ENCODE measurements at regions not wholly inside any gene's neighbourhood (a gene's known extent, or its start where the extent isn't known, plus 50 kb on each side); places are given as distances from the start of the nearest gene placed in this dataset.

- FAIRE-seq: no peak
- DNase-seq (ENCODE audit: low spot score): no peak
Measured at GRCh38 chr5:161235569-161235968, 311.0 kb downstream of the GABRB2 start.

DNA sequence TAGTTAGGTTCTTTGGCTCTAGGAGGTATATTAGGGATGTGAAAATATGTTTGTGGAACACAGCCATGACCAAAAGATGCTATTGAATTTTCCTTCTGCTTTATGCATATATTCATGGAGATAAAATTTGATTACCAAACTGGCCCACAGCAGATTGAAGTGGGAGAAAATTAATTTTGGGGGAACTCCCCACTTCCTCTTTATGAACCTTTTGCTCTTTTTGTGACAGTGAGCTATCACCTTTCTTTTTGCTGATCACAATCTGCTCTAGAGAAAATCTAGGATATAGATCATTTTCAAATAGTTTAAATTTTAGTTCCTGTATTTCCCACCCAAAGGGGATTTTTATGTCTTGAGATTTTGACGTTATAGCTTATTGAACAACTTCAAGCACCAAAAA, 313.0 kb downstream of the GABRB2 start:
- FAIRE-seq (no peak), DNase-seq (ENCODE audit: low spot score) (no peak)

DNA sequence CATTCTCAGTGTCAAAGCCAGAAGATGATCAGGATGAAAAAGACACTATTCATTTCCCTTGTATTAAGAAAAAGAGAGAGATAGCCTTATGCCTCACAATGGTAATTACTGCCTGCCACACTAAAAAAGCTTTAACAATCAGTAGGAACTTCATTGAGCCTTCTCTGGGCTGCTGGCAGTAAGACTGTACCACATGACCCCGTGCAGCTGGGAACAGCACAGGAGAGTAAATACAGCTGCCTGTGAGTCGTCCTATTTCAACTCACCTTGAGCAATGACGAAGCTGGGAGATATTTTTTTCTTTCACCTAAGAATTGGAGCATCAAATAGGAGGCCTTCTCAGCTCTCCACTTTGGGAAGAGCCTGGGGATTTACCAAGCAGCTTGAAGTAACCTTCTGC, 316.3 kb downstream of the GABRB2 start:
- no peak for FAIRE-seq
- no peak for DNase-seq (ENCODE audit: low spot score)

DNA sequence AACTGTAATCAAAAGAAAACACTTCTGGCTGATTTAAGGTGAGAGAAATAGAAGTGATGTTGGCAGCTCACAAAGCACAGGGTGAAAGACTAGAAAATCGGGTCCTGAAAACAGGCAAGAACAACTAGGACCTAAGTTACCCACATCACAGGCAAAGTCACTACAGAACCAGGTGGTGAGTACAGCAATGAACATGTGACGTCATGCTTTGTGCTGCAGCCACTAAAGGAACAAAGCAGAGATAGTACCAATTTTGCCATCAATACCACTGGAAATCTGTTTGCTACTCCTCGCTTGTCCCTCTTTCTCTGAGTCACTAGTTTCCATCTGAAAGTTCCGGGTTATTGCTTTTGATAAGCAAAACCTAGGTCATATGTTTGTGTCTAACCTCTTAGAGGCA, 326.7 kb downstream of the GABRB2 start:
- FAIRE-seq: no peak
- no peak for DNase-seq (ENCODE audit: low spot score)

GRCh38 chr5:161216877-161217276, 329.6 kb downstream of the GABRB2 start:
- no peak for FAIRE-seq

GRCh38 chr5:161212123-161212712, 334.3 kb downstream of the GABRB2 start:
- no peak for DNase-seq (ENCODE audit: low spot score)
- FAIRE-seq: no peak

More at GRCh38 chr5:161216877-161217276, 329.6 kb downstream of the GABRB2 start:
- DNase-seq (ENCODE audit: low spot score): no peak

- no peak for DNase-seq (ENCODE audit: low spot score)
- FAIRE-seq: no peak
Measured at GRCh38 chr5:161201558-161201957, 345.0 kb downstream of the GABRB2 start.

- FAIRE-seq (no peak), DNase-seq (ENCODE audit: low spot score) (no peak)
Measured at GRCh38 chr5:161190778-161191177, 338.8 kb upstream of the ATP10B start.

DNA sequence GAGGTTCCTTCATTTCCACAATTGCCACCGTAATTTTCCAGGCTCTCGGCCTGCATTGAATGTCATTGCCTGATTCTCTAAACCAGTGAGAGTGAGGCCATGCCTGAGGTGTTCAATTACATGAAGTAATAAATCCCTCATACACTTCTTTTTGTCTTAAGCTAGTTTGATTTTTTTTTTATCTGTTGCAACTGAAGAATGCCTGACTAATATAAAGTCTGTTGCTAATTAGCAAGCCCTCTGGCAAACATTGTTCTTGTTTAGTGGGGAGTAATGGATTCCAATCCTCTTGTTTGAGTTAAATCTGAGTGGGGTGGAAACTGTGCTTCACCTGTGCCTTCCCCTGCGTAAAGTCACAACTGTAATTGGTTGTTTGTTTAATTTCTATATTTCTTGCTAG, 338.1 kb upstream of the ATP10B start:
- no peak for DNase-seq (ENCODE audit: low spot score)
- FAIRE-seq: no peak

DNA sequence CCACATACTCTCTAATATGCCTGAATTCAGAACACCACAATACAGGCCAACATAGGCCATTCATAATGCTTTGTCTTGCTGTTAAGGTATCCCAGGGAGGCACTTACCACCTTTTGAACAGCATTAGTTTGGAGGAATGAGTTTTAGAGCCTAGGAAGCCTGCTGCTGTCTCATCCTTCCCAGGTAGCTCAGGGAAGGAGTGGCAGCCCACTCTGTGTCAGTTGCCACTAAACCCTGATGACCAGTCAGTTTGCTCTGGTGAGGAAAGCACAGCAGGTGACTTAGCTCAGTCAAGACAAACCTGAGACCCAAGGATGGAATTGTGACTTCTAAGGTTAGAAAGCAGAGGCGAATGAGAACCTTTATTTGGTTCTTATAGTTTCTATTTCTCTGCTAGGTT, 337.4 kb upstream of the ATP10B start:
- FAIRE-seq: no peak
- no peak for DNase-seq (ENCODE audit: low spot score)

DNA sequence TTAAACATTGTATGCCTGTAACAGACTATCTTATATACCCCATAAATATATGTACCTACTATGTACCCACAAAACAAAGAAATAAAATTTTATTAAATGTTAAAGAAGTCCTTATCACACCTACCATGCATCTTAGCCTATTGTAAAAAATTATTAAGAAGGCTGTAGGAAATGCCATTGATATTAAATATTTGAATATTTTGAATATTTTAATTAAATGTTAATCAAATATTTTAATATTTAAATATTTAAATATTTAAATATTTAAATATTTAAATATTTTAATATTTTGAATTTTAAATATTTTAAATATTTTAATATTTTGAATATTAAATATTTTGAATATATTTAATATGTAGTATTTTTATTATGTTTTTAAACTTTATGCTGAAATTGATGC, 331.5 kb upstream of the ATP10B start:
- DNase-seq (ENCODE audit: low spot score): no peak
- peak; percentile 88 for FAIRE-seq

DNA sequence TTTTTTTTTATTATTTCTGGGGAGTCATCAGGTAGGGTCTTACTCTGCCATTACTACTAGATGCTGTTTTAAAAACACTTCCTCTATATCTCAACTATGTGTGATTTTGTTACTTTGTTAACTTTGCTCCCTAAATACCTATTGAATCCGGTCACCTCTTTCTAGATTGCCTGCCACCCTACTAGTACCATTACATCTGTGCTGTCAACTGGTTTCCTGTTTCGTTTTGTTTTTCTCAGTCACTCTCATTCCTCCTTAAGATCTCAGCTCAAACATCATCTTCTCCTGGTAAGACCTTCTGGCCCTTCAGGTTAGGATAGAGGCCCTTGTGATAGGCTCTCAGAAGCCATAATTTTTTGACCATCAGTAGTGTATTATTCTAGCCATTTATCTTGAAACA, 324.2 kb upstream of the ATP10B start:
- DNase-seq (ENCODE audit: low spot score) (no peak), FAIRE-seq (no peak)

DNA sequence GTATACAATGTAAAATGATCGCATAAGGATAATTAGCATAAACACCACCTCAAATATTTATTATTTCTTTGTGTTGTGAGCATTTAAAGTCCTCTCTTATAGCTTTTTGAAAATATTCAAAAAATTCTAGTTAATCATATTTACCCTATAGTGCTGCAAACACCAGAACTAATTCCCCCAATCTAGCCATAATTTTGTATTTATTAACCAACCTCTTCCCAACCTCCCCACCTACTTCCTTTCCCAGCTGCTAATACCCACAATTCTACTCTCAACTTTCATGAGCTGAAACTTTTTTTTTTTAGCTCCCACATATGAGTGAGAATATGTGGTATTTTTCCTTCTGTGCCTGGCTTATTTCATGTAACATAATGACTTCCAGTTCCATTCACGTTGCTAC, 317.8 kb upstream of the ATP10B start:
- no peak for FAIRE-seq

DNA sequence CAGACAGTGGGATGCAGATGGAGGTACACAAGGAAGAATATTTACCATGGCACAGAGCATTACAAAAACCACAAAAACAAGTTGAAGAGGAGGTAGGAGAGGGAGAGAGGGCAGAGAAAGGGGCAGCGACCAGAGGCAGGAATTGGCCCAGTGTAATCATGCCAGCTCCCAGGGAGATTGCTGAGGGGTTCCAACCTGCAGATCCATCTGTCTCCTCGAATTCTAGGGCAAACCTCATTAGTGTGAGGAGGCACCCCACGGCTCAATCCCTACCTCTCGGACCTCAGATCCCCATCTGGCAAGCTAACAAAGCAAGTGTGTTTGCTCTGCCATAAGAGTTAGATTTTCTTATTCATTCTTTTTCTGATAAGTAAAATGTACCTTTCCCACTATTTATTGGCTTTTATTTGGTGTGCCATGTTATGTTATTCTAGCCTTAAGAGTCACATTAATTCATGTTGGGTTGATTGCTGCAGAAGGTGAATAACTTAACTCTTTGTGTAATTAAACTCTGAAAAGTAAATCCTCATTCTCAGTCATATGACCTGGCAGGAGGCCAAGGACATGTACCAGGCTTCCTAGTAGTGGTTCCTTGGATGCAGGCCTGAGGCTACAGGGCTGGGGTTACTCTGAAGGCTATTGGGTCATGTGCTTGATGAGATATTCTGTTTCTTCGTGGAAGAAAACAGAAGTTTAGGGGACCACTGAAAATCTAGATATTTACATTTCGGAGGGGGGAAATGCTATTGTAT, 315.2 kb upstream of the ATP10B start:
- FAIRE-seq (no peak), DNase-seq (ENCODE audit: low spot score) (no peak)

More for the DNA sequence above, 317.8 kb upstream of the ATP10B start:
- DNase-seq (ENCODE audit: low spot score): no peak

DNA sequence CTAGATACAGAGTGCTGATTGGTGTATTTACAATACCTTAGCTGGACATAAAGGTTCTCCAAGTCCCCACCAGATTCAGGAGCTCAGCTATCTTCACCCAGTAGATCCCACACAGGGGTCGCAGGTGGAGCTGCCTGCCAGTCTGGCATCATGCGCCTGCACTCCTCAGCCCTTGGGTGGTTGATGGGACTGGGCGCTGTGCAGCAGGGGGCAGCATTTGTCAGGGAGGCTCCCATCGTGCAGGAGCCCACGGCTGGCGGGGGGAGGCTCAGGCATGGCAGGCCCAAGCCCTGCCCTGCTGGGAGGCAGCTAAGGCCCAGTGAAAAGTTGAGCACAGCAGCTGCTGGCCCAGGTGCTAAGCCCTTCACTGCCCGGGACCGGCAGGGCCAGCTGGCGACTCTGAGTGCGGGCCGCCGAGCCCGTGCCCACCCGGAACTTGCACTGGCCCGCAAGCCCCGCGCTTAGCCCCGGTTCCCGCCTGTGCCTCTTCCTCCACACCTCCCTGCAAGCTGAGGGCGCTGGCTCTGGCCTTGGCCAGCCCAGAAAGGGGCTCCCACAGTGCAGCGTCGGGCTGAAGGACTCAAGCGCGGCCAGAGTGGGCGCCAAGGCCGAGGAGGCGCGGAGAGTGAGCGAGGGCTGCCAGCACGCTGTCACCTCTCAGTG, 314.1 kb upstream of the ATP10B start:
- FAIRE-seq: no peak
- no peak for DNase-seq (ENCODE audit: low spot score)

GRCh38 chr5:161157925-161158324, 305.9 kb upstream of the ATP10B start:
- FAIRE-seq: no peak

GRCh38 chr5:161155451-161155850, 303.4 kb upstream of the ATP10B start:
- DNase-seq (ENCODE audit: low spot score) (no peak), FAIRE-seq (no peak)

More at GRCh38 chr5:161157925-161158324, 305.9 kb upstream of the ATP10B start:
- DNase-seq (ENCODE audit: low spot score): no peak

GRCh38 chr5:161152415-161152940, 300.5 kb upstream of the ATP10B start:
- DNase-seq (ENCODE audit: low spot score) (no peak), FAIRE-seq (no peak)

- FAIRE-seq: no peak
- no peak for DNase-seq (ENCODE audit: low spot score)
Measured at GRCh38 chr5:161150441-161150988, 298.5 kb upstream of the ATP10B start.

GRCh38 chr5:161149078-161149477, 297.1 kb upstream of the ATP10B start:
- FAIRE-seq (no peak), DNase-seq (ENCODE audit: low spot score) (no peak)

DNA sequence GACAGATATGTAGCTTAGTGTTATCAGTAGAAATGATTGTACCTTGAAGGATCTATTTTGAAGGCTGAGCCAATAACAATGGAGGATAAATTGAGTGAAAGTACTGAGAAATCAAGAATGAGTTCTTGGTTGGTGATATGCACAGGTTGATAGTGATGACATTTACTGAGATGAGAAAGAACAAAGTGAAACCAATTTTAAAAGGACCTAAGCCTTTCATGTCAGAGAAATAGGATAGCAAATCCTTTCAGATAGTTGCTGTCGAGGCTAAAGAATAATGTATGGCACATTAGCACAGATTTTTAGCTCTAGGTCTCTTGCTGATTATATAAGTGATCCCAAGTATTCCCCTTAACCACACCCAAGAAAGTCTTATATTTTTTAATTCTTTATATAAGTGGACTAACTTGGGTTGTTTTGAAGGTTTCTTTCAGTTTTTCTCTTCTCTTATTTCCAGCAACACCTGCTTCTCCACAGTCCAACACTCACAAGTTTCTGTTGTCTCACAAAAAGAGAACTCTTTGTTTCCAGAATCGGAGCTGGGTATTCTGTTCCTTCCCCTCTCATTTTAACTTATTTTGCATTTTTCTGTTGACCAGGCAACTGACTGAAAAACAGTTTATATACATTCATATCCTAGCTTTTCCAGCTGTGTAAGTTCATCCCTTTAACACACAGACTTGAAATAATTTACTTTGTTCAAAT, 286.9 kb upstream of the ATP10B start:
- DNase-seq (ENCODE audit: low spot score): no peak
- FAIRE-seq: no peak
